Body of pancreas (tissue), 4 donors: ENCODE measurements at regions not wholly inside any gene's neighbourhood (a gene's known extent, or its start where the extent isn't known, plus 50 kb on each side); places are given as distances from the start of the nearest gene placed in this dataset.
"Not testable (repeated sequence)": the region's sequence is repeated elsewhere in the genome, so short reads cannot be mapped to it uniquely, and the experiment has no call there.

Experiments used
- CTCF ChIP-seq, 7 experiments: fragments of 450-650 bp in 4 of 7; fragments of 200-600 bp in 3 of 7; sonication (generic) in 3 of 7; IDR thresholded peaks; one replicate each; pipeline ENCODE4 v1.5.1; 2016 to 2019; ENCODE audit warnings: antibody characterized with exemption in 7 of 7
- POLR2A ChIP-seq, 3 donors: fragments of 450-650 bp; IDR thresholded peaks; one replicate each; pipeline ENCODE4 v1.6.1; 2016; ENCODE audit warnings: antibody characterized with exemption in 3 of 3, mild to moderate bottlenecking in 2 of 3

GRCh38 chr3:10657339-10657738 lies 152.0 kb upstream of the ATP2B2 start:
- TF ChIP-seq CTCF, POLR2A (IDR thresholded peaks at IDR 0.05): not testable (repeated sequence)
